ENCODE measurements at regions not wholly inside any gene's neighbourhood (a gene's known extent, or its start where the extent isn't known, plus 50 kb on each side); places are given as distances from the start of the nearest gene placed in this dataset.
"Not testable (repeated sequence)": the region's sequence is repeated elsewhere in the genome, so short reads cannot be mapped to it uniquely, and the experiment has no call there.

DNA sequence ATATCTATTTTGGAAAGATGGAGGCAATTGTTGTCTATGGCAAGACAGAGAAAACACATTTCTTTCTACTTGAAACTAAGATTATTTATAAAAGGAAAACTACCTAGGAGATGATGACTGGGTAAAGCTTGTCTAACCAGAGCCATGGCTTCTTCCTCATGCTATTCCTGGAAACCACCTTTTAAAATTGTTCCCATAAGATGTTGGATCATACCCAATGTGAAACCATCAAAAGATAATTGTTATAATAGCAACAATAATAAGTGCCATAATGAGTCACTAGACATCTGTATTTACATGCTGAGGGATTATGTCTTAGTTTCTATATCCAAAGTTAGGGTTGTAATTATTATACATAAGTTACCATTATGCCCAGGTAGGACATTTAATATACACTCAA lies 428.4 kb downstream of the KCNJ2 start:
- DNase-seq (ENCODE audit: low spot score): no peak

DNA sequence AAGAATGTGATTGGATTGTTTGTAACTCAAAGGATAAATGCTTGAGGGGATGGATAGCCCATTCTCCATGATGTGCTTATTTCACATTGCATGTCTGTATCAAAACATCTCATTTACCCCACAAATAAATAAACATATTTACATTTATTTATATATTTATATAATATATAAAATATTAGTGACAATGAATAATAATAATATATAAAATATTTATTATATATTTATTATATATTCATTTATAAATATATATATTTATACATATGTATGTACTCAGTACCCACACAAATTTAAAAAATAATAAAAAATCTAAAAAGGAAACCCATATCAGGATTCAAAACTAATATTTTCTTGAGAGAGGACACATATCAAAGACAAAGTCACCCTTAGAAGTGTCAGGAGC lies 429.9 kb downstream of the KCNJ2 start:
- no peak for DNase-seq (ENCODE audit: low spot score)

DNA sequence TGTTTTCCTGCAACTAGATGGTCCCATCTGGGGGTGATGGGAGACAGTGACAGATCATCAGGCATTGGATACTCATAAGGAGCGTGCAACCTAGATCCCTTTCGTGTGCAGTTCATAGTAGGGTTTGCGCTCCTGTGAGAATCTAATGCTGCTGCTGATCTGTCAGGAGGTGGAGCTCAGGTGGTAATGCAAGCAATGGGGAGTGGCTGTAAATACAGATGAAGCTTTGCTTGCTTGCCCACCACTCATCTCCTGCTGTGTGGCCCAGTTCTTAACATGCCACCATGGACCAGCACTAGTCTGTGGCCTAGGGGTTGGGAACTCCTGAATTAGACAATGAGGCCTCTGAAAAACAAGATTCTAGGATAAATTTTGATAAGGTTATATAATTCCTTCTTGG lies 430.6 kb downstream of the KCNJ2 start:
- DNase-seq (ENCODE audit: low spot score): not testable (repeated sequence)

DNA sequence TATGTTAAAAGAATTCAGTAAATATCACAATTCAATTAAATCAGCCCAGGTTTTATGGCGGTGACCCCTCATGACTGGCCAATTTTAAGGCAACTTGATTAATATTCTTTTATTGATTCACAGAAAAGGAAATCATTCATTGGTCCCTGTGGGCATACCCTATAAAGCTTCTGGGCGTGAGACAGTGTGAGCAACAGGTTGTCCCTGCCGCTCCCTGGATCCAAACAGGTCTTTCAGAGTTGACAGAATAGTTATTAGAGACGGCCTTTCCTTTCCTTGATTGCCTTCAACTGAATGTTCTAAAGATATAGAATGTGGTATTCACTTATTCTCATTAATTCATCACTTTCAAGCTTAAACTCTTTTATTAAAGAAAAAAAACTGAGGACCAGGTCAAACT lies 433.9 kb downstream of the KCNJ2 start:
- no peak for DNase-seq (ENCODE audit: low spot score)

DNA sequence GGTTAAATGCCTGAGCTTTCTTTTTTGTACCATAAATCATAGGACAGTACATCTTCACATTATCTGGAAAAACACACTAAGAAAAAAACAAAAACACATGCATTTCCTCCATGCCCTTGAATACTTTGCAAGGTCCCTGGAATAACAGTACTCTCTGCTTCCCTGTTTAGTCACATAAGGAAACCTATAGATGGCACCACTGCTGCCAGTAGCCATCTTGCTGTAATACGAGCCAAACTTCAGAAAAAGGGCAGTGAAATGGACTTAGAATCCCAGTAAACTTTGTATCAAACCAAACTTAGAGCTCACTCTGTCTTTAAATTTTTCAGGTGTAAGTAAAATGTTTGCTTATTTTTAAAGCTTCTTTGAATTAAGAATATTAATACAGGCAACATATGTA lies 435.5 kb downstream of the KCNJ2 start:
- DNase-seq (ENCODE audit: low spot score): no peak

DNA sequence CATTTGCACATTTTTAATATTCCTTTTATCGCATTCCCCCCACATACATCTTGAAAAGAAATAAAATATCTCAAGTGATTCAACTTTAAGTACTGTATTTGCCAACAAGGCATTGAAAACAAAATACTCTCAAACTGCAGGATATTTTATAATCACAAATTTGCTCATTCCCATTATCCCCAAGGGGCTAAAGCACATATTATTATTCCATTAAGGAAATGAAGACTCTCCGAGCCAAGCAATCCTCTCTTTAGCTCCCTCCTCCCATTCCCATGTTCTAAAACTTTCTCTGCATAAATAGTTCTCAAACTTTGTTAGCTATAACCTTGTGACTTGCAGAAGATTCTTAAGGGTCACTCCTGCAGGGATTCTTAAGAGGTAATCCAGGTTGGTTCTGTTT lies 436.8 kb downstream of the KCNJ2 start:
- no peak for DNase-seq (ENCODE audit: low spot score)

DNA sequence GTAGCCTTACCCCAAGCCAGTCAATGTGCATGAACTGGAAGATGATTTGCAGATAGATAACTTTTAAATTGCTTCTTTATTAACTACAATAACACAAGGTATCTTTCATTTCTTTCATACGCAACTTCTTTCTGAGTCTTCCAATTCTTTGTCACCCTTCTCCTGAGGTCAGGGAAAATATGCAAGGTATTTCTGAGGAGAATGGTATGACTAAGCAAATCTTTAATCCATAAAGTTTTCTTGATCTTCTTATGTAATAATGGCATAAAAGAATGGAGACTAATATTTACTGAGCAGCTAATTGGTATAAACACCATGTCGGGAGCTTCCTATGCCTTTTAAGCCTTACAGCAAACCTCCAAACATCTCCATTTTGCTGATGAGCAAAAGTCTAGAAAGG lies 438.9 kb downstream of the KCNJ2 start:
- DNase-seq (ENCODE audit: low spot score): no peak

DNA sequence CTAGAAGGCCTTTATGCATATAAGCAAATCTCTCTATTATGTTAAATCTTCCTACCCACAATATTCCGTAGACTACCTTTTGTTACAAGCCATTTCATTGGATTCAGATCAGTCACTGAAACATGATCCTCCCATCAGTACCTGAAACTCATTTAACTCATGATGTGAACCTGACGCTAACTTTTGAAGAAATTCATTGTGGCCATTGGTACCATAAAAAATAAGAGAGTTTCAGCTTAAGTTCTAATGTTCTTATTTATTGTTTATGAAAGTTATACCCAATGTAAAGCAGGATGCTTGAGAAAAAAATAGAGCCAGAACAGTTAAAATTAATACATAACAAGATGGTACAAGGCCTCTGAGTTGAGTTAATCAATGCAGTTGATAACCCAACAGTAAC lies 439.6 kb downstream of the KCNJ2 start:
- no peak for DNase-seq (ENCODE audit: low spot score)

DNA sequence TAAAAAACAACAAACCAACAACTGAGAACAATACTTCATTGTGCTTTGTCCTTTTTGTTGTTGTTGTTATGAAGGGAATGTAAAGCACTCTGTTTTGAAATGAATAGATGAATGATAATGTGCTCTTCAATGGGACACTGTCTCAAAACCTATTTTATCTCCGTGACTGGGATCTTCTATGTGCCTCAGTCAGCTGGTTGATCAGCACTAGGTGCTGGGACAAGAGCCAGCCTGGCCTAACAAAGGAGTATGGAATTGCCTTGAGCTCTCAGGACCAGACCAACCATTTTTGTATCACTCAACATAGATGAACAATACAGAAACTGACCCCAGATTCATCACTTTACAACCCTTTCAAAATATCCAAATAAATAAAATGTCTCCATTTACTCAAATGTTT lies 440.2 kb downstream of the KCNJ2 start:
- DNase-seq (ENCODE audit: low spot score): no peak

DNA sequence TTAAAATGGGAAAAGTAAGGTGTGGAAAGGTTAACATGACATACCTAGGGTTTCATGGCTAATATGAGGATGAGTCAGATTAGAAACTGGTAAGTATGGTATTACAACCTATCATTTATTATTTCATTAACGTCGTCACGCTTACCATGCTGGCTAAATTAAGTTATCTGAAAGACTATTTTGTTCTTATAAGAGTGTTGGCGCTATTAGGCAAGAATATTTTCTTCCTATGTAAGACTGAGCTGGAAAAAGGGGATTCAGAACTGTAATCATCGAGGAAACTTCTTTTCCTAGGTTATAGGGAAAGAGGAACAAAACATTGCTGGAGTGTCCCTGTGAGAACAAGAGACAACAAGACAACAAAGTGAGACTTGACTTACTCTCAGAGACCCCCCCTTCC lies 440.8 kb downstream of the KCNJ2 start:
- DNase-seq (ENCODE audit: low spot score): no peak

DNA sequence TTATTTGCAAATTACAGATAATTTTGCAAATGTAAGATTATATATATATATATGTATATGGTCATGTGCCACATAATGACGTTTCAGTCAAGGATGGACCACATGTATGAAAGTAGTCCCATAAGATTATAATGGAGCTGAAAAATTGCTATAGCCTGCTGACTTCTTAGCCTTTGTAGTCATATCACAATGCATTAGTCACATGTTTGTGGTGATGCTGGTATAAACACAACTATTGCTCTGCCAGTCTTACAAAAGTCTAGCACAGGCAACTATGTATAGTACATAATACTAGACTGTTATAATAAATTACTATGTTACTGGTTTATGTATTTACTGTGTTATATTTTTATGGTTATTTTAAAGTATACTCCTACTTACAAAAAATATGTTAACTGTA lies 444.3 kb downstream of the KCNJ2 start:
- no peak for DNase-seq (ENCODE audit: low spot score)

DNA sequence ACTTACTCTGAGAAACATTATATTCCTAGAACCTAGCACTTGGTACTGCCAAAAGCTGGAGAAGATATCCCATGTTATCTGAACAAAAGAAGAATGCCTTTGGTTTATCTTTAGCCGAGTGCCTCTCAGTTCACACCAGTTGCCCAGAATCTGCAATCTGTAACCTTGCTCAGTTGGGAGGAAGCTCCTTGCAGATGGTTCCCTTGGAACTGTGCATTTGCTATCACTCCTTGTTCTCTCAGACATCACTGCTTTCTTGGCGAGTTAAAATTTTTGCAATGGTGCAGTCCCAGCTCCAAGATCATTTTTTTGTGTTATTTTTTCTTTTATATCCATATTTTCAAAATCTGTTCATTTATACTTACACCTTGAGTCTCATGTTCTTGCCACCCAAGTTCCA lies 446.5 kb downstream of the KCNJ2 start:
- DNase-seq (ENCODE audit: low spot score): no peak

DNA sequence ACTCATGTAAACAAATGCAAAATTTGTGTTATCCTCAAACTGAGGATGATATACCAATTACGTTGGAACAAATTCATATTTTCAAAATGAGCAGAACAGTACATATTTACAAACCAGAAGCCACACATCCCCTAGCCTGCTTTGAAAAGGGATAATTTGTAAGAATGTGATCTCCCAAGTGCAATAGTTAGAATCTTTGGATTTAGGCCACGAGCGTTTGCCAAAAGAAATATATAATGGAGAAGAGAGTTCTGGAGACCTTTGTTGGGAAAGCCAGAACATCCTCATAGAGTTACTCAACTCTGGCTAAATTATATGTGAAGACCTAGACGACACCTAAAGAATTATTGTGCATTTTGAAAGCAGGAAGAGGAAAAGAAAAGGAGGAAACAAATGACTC lies 449.3 kb downstream of the KCNJ2 start:
- DNase-seq (ENCODE audit: low spot score): no peak

DNA sequence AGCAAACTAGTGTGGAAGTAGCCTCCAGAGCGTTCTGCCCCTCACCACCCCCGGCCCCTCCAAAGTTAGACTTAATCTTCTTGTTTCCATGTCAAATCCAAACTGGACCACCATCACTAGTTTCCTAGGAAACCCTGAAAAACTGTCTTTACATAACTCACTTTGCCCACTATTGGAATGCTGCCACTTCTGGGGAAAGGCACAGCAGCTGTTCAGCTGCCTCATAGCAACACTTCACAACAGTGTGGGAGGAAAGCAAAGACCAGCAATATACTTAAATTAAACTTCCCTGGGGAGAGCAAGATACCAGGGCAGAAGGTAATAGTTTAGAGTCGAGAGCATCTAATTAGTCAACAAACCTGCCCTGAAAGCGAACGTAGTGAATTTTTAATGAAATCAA lies 452.2 kb downstream of the KCNJ2 start:
- DNase-seq (ENCODE audit: low spot score): no peak

DNA sequence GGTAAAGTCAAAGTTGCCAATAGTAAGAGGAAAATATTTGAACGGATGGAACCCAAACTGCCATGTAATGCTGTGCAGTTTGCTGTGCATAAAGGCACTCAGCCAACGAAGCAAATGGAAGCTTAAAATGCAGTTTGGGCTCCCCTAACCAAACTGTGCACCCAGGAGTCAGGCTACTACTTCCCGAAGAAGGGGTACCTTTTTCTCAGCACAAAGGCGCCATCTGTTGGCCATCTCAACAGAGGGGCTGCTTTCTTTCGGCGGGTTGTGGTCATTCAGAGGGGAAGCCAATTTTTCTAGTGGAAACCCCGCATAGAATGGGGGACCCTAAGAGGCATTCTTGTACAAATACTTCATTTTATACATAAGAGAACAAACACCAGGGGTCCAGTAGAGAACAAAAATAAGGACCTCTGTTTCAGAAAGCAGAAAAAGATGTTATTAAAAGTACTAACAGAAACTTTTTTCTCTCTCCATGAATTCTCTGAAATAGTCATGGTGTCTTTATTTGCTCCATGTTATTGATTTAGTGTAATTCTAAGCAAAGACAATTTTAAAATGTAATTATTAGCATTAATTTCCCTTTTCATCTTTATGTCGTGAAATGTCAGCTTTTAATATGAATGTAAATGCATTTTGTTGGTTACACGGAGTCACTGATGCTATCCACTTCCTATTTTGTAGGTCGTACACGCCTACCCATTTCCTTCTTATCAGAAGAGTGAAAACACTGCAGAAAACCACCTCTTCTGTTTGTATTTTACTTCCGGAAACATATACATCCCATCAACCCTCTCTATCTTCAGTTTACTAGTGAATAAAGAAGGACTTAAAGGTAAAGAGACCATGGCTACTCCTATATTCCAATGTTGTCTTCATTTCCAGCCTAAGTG lies 453.3 kb downstream of the KCNJ2 start:
- DNase-seq (ENCODE audit: low spot score): no peak

DNA sequence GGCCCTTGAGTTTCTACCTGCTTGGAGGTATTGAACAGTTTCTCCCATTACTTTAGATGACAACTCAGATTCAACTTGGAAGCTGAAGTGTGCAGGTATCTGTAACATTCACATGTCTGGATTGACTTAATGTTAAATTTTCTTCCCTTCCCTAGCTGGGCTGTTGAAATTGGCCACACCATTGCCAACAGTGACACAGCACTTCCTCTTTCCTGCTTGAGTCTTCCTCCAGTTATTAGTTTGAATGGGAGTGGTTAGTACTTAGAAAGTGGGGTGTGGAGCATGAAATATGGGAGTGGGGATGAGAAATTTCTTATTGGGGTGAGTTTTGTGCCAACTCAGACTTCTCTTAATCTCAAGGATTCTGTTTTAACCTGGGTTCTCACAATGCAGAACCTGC lies 454.9 kb downstream of the KCNJ2 start:
- DNase-seq (ENCODE audit: low spot score): no peak

DNA sequence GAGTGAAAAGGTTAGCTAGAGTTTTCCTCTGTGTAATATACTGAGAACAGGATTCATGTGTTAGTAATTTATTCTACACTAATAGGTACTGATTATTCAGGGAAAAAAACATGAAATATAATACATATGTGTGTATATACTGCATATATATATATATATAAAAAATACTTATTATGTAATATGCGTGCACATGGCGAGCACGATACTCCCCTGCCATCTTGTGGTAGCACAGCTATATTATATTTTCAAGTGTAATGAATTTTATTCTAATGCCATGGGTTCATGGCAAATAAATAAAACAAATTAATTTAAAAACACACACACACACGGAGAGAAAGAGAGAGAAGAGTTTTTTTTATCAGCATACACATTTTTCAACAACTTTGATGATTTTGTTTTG lies 460.6 kb downstream of the KCNJ2 start:
- no peak for DNase-seq (ENCODE audit: low spot score)

DNA sequence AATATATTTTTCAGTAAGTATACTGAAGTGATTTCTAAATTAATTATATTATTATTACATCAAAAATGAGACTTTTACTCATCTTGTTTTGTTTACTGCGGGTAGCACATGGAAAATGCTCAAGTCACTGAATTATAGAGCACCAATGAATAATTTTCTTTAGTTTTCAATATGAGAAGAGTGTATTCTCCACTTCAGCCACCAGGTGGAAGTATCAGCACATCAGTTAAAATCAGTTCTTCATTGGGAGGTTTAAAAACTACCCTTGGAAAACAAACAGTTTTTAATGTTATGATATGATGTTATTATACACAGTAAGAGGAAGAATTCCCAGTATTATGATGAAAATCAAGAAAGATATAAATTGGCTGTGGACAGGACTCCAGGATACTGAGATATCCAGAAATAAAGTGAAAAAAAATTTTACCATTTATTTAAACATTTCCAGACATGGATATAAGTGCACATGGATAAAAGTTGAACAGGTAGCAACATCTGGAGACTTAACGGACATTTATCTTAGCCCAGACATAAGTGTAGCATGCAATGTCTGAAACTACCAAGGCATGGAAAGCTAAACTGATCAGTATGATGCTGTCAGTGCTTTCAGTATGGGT lies 467.3 kb downstream of the KCNJ2 start:
- DNase-seq (ENCODE audit: low spot score): peak; percentile 2

DNA sequence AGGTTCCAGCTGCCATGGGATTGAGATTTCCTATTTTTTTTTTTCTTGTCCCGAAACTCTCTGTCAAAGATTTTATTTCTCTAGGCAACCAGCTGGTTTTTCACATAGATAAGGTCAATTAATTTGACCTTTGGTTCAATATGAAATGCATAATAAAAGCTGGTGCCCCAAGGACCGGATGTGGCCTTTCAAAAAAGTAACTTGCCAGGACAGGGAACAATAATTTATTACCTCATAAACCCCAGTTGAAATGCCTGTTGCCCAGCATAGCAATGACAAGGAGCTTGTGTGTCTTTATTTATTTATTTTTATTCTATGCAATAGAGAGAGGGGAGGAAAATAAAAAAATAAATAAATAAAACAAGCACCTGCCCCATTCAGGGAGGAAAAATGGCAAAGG lies 472.7 kb downstream of the KCNJ2 start:
- no peak for DNase-seq (ENCODE audit: low spot score)

DNA sequence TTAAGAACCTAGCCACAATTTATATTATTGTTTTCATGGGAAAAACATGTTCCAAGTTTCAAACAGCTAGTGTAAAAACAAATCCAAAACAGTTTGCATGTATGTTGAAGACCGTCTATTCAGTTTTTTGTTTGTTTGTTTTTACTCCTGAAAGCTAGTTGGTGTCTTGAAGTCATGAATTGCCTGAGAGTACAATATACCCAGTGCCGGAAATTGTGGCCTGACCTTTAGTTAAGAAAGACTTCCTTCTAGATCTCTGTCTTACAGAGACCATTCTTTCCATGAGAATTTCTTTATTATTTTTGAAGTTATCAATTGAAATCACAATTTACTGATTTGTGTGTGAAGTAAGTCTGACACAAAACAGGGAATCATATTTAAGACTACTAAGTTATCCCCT lies 474.8 kb downstream of the KCNJ2 start:
- DNase-seq (ENCODE audit: low spot score): no peak

DNA sequence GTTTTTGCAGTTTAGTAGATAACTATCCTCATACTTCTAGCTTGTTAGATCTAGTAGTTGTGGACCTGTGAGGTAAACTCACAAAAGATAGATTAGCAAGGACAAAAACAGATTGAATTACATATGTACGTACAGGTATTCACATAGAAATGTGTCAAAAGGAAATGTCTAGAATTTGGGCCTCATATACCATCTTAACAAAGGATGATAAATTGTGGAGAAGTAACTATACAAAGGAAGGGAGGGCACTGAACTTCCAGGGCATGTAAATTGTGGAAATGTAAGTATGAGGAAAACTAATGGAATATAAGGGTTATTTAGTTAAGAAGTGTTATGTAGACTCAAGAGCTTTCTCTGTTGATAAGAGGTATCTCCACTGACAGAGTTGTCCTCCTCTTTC lies 477.3 kb downstream of the KCNJ2 start:
- no peak for DNase-seq (ENCODE audit: low spot score)

DNA sequence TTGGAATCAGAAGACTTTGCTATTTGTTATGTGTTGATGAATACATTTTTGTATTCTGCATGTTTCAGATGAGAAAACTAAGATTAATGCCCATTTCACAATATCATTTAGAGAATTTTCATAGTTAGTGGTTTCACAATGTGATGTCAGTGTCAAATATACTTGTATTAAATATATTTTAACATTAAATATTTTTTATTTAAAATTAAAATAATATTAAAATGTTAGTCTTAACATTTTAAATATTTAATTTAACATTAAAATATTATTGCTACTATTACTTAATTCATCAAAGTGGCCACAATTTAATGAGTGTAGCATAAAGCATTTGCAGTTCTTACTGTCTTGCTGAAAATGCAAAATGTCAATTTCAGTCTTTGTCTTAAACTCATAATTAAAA lies 478.8 kb downstream of the KCNJ2 start:
- DNase-seq (ENCODE audit: low spot score): no peak

DNA sequence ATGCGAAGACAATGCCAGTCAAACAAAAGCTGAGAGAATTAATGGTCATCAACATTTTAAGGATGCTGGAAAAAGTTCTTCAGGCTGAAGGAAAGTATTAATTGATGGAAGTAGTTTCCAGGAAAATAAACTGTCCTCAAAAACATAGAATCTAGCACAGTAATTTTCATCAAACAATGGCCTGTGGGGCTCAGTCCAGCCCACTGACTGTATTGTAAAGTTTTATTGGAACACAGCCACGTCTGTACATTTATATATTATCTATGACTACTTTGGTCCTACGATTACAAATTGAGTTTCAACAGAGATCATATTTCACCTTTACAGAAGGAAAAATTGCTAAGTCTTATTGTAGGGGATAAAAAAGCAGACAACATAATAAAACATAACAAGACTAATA lies 484.5 kb downstream of the KCNJ2 start:
- DNase-seq (ENCODE audit: low spot score): no peak

DNA sequence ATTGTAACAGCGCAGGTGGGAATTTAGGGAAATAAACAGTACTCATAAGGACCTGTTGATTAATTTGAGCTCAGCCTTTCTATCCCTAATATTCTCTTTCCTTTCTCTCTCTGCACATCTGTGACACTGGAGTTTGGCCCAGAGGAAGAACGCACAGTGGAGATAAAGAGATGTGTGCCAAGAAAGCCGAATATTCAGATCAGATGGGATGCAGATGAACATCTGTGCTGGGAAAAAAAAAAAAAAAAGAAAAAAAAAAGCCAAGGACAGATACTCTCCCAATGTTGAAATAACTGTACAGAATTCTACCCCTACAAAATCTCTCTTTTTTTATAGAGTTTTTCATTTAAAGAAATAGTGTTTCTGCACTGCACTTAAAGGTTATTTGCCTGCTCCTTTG lies 485.4 kb downstream of the KCNJ2 start:
- no peak for DNase-seq (ENCODE audit: low spot score)
